TTC549 (cell line): ENCODE measurements at regions not wholly inside any gene's neighbourhood (a gene's known extent, or its start where the extent isn't known, plus 50 kb on each side); places are given as distances from the start of the nearest gene placed in this dataset.

Experiments
- FAIRE-seq: peaks from 2 replicates; lab custom pipeline; 2012; peaks lifted over from hg19 to GRCh38; lab: Jason Lieb, UNC

GRCh38 chr7:112880818-112881418, 90.7 kb upstream of the TMEM168 start:
- FAIRE-seq, result no peak

- no peak for FAIRE-seq
These were observed 87.7 kb upstream of the TMEM168 start for GRCh38 chr7:112877691-112878460.

GRCh38 chr7:112876877-112877276, 86.7 kb upstream of the TMEM168 start:
- no peak for FAIRE-seq

- FAIRE-seq, result no peak
These were observed 84.7 kb upstream of the TMEM168 start for GRCh38 chr7:112874909-112875308.

- no peak for FAIRE-seq
These were observed 83.8 kb upstream of the TMEM168 start for GRCh38 chr7:112873831-112874553.

- no peak for FAIRE-seq
These were observed 79.0 kb upstream of the TMEM168 start for GRCh38 chr7:112869111-112869774.

GRCh38 chr7:112868609-112869008, 78.4 kb upstream of the TMEM168 start:
- FAIRE-seq, result no peak

GRCh38 chr7:112866424-112866823, 76.2 kb upstream of the TMEM168 start:
- no peak for FAIRE-seq

GRCh38 chr7:112864380-112864779, 74.2 kb upstream of the TMEM168 start:
- no peak for FAIRE-seq

GRCh38 chr7:112858838-112859237, 68.6 kb upstream of the TMEM168 start:
- no peak for FAIRE-seq

- no peak for FAIRE-seq
These were observed 65.0 kb upstream of the TMEM168 start for GRCh38 chr7:112855227-112855626.

- no peak for FAIRE-seq
These were observed 64.0 kb upstream of the TMEM168 start for GRCh38 chr7:112854169-112854568.

- FAIRE-seq, result no peak
These were observed 63.2 kb upstream of the TMEM168 start for GRCh38 chr7:112853422-112853821.

GRCh38 chr7:112843151-112843550, 53.0 kb upstream of the TMEM168 start:
- no peak for FAIRE-seq
